HG03457 (cell line): ENCODE measurements at regions not wholly inside any gene's neighbourhood (a gene's known extent, or its start where the extent isn't known, plus 50 kb on each side); places are given as distances from the start of the nearest gene placed in this dataset.

Experiments
- ATAC-seq: cut with Tn5 transposase; IDR thresholded peaks from one replicate; pipeline ENCODE4 v1.9.1; 2021; ENCODE audit warnings: moderate number of reproducible peaks; ENCODE audit not compliant: unreplicated experiment

- no peak for ATAC-seq
These were observed 1386.2 kb downstream of the BRD1 start for GRCh38 chr22:48441553-48441850.

- no peak for ATAC-seq
These were observed 1386.8 kb downstream of the BRD1 start for GRCh38 chr22:48440673-48441552.

- no peak for ATAC-seq
These were observed 1387.5 kb downstream of the BRD1 start for GRCh38 chr22:48440176-48440575.

DNA sequence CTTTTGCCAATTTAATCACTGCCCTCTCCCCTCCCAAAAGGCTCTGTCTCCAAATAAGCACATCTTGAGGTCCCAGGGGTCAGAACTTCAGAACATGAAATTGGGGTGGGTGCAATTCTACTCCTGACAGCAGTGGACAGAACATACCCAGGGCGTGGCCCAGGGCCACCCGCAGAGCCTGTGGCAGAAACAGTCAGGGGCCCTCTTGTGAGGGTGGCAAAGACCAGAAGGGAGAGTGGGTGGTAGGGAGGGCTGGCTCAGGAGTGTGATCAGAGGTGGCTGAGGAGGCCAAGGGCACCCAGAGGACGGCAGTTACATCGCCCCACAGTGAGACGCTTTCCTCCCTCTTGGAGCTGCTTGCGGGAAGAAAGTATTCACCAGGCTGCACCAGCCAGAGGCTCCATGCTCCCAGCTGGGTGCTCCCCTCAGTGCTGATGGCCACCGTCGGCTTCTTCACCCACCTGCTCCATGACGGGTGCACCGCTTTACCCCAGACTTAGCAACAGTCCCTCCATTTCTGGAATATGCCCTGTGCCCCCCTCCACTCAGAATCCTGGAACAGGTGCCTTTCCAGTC lies 1388.0 kb downstream of the BRD1 start:
- no peak for ATAC-seq

DNA sequence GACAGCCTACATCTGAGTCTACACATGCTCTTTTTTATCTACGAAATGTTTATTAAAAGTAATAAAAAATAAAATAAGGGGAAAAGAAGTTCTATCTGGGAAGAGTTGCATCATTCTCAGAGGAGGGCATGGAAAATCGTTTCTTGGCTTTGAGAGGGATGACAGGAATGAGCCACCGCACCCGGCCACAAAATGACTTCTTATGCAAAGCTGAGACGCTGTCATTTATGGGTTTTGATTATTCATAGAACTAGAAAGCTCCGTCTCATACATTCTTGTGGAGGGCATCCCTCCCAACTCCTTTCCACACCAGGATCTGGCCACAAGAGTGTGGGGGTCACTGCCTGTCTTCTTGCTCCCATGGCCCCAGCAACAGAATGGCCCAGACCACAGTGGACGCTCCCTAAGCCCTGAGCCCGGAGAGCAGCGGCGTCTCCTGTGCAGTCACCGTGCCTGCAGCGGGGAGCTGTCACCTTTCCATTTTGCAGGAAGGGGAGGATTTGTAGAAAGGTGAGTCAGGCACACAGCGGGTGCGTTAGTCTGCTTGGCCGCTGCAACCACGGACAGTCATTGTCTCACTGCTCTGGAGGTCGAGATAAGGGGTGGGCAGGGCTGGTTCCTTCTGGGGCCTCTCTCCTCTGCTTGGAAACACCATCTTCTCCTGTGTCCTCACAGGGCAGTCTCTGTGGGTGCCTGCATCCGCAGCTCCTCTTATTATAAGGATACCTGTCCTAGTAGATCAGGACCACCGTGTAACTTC lies 1388.7 kb downstream of the BRD1 start:
- ATAC-seq: no peak

- no peak for ATAC-seq
These were observed 1389.6 kb downstream of the BRD1 start for GRCh38 chr22:48438096-48438495.

- no peak for ATAC-seq
These were observed 1391.3 kb downstream of the BRD1 start for GRCh38 chr22:48436201-48436931.

DNA sequence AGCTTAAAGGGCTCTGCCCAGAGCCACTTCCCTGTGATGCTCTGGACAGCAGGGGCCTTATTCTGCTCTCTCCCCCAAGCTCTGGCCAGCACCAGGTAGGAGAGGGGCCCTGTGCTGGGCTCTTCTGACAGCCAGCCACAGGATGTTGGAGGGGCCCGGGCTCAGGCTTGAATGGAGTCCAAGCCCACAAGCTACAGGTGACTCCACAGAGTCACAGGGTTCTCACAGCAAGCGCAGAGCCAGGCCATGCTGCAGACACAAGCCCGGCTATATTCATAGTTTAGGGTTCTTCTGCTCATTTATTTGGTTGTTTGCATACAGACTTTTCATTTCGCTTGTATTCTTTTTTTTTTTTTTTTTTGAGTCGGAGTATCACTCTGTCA lies 1392.8 kb downstream of the BRD1 start:
- ATAC-seq: no peak

DNA sequence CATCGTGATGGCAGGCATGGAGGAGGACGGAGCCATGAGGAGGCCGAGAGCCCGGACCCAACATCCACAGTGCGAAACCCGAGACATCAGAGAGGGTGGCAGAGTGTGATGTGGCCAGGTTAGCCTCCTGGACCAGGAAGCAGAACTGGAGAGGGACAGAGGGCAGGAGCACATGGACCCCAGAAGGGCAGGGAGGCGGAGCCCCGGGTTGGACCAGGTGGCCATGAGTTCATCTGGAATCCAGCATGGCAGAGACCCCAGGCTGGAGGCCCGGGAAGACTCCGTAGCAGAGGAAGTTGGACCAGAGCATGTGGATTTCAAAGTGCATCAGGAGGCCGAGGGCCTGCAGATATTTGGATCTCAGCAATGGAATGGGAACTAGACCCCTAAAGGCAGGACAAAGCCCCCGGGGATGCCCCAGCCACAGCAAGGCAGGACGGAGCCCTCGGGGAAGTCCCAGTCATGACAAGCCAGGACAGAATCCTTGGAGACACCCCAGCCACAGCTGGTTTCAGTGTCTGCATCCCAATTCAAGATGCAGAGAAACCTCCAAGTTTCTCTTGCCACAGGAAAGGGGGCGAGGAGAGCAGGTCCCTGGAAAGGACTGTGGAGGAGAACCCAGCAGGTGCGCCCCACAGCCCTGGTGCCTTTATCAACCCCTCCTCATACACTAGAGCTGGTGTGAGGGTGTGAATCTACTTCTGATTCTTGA lies 1393.4 kb downstream of the BRD1 start:
- ATAC-seq: no peak

DNA sequence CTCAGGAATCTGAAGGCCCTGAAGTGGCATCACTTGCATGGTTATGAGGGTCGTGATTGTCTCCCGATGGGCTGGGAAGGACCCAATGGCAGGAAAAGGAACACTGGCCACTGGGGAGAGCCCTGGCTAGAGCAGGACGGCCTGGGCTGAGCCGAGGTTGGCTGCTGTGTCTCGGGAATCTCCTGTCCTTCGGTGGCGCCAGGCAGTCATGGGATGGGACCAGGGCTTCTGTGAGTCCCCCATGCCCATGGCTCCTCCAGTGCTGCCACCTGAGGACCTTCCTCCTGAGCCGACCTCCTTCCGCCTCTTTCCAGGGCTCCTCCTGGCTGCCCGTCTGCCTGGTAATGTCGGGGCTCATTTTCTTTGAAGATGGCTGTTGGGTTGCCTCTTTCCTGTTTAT lies 1394.0 kb downstream of the BRD1 start:
- no peak for ATAC-seq

DNA sequence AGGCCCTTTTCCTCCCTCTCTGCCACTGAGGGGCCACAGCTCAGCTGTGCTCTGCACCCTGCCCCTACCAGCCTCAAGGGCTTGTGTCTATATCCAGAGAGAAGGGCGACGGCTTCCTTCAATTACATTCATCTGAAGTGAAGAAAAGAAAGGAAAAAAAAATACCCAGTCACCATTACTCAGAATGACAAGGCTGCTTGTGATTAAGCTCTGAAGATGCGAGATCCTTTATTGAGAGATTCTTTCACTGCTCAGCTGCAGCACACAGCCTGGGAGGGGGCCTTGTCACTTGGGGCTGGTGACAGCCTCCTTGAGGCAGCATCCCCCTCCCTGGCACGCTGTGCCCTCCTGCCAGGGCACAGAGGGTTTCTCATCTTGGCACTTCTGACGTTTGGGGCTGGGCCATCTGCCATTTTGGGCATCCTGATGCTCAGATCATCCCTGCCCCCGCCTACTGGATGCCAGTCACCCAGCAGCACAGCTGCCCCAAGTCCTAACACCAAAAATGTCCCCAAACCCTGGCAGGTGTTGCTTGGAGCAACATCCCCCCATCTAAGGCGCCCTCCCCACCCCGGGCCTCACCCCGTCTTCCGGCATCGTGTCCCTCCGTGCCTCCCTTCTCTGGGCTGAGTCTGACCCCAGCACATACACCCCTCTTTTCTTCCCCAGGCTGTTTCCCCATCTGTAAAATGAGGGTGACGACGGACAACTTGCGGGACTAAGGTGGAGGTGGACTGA lies 1394.7 kb downstream of the BRD1 start:
- ATAC-seq: no peak

GRCh38 chr22:48431536-48432315 lies 1395.9 kb downstream of the BRD1 start:
- no peak for ATAC-seq

DNA sequence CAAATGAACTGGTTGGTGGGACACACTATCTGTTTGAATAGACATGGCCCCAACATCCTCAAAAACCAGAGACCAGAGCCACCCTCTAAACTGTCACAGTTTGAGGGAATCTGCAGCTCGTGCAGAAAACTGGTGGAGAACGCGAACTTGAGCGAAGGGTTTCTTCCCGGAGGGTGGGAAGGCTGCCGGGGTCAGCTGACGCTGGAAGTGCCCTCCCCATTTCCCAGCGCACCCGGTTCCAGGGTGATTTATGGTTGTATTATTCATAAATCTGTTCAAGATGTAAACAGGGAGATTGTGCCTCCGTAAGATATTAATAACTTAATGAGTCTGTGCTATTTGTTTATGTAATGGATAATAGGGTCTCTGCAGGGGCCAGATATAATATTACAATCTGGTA lies 1396.7 kb downstream of the BRD1 start:
- ATAC-seq: no peak

GRCh38 chr22:48429446-48430020 lies 1398.1 kb downstream of the BRD1 start:
- no peak for ATAC-seq

DNA sequence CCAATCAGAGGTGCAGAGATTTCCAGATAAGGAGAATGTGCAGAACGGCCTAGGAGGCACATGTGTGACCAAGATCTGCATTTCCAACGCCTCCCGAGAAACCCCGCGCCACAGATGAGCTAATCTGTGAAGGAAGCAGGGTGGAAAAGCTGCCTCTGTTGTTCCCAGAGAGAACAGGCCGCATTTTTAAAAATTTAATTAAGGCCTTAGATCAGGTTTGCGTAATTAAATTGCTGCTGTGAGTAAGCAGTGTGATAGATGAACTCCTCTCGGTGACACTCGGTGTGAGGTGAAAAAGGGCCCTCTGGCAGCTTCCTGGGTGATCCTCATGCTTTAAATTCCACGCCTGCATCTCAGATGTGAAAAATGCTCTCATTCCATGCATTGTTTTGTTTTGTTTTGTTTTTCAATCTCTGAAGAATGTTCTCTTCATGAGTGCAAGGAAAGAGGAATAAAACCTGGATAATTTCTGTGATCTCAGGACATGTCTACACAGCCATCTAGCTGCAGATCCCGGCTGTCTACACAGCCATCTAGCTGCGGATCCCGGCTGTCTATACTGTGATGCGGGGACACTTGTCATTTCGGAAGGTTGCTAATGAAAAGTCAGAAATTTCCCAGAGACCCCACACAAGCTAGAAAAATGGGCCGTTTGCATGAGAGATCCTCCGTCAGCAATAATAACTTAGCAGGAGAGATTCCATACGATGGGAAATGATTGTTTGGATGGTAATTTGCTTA lies 1398.9 kb downstream of the BRD1 start:
- no peak for ATAC-seq

DNA sequence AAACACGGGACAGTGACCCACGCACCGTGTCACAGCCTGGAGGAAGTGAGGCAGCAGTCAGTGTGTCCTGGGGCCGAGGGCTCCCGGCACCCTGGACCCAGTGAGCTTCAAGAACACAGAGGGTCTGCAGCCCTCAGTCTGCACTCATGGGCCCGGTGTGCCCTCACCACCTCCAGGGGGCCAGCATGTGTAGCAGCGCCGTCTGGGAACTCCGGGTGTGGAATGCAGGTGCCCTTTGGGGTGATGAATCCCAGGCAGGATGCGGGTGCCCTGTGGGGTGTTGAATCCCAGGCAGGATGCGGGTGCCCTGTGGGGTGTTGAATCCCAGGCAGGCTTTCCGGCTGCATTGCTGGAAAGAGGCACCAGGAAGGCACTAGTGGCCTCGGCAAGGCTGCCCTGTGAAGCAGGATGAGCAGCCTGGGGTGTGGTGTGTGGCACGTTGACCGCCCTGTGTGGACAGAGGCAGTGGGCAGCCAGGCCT lies 1399.9 kb downstream of the BRD1 start:
- ATAC-seq: no peak

GRCh38 chr22:48426466-48427380 lies 1401.0 kb downstream of the BRD1 start:
- no peak for ATAC-seq
